ENCODE measurements at regions not wholly inside any gene's neighbourhood (a gene's known extent, or its start where the extent isn't known, plus 50 kb on each side); places are given as distances from the start of the nearest gene placed in this dataset.

DNA sequence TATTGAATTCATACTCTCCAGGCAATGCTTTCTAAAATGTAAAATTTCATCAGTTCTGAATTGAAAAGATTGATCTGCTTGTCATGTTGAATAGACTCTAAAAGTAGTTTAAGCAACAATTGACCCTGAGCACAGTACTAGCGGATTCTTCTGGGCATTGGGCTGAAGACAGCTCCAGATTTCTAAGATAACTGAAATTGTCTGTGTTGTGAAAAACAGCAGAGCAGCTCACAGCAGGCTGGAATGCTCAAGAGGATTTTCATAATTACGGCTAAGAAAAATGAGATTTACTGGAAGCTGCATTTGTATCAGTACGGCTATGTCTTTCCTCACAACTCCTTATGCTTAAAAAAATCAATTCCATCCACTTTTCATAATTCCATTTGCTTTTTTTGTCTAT is 373.7 kb downstream of the HACE1 start:
- TF ChIP-seq, protein P1, sequence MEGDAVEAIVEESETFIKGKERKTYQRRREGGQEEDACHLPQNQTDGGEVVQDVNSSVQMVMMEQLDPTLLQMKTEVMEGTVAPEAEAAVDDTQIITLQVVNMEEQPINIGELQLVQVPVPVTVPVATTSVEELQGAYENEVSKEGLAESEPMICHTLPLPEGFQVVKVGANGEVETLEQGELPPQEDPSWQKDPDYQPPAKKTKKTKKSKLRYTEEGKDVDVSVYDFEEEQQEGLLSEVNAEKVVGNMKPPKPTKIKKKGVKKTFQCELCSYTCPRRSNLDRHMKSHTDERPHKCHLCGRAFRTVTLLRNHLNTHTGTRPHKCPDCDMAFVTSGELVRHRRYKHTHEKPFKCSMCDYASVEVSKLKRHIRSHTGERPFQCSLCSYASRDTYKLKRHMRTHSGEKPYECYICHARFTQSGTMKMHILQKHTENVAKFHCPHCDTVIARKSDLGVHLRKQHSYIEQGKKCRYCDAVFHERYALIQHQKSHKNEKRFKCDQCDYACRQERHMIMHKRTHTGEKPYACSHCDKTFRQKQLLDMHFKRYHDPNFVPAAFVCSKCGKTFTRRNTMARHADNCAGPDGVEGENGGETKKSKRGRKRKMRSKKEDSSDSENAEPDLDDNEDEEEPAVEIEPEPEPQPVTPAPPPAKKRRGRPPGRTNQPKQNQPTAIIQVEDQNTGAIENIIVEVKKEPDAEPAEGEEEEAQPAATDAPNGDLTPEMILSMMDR (IDR thresholded peaks at IDR 0.05; ENCODE audit: low read length), result no peak
- TF ChIP-seq EZH2 (IDR thresholded peaks at IDR 0.05; ENCODE audit: borderline replicate concordance, low read length), result no peak

Data from OCI-LY1 (cell line).